ENCODE measurements at regions not wholly inside any gene's neighbourhood (a gene's known extent, or its start where the extent isn't known, plus 50 kb on each side); places are given as distances from the start of the nearest gene placed in this dataset.

DNA sequence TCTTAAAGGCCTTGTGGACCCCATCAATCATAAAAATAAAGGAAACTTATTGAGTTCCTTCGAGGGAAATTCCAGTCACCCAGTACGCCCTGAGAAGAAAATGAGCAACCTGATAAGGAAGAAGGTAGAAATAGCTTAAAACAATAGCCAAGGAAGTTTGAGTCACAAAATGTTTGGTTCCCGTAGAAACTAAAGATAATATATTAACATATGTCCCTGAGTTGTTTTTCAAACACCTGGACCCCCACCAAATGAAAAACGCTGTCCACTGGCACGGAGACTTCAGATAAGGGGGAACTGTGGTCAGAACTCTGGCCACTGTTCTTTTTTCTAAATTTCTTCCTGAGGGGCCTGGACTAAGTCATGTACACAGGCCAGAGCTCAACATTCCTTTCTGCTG, 669.1 kb downstream of the ADCYAP1 start:
- no peak overlapping the region for H3K4me2 ChIP-seq (ENCODE audit: low read length)
- H3K27me3 ChIP-seq (ENCODE audit: insufficient read depth, low read length): no peaks in the 10 kb centered on the region
- H3K27ac ChIP-seq (ENCODE audit: low read depth, low read length): no peak overlapping the region
- H2AFZ ChIP-seq (ENCODE audit: low read depth, low read length, poor library complexity, severe bottlenecking): no peak overlapping the region
- POLR2A ChIA-PET: no interaction called here
- H3K4me1 ChIP-seq (ENCODE audit: control insufficient read depth in 1 of 2, insufficient read depth in 2 of 2, low read length in 2 of 2): no peaks in the 10 kb centered on the region
- H4K20me1 ChIP-seq (ENCODE audit: insufficient read depth): no peaks in the 10 kb centered on the region
- no peak for ATAC-seq
- no peak for TF ChIP-seq CBX3 (IDR thresholded peaks at IDR 0.05; ENCODE audit: low read depth)
- TF ChIP-seq, protein P1, sequence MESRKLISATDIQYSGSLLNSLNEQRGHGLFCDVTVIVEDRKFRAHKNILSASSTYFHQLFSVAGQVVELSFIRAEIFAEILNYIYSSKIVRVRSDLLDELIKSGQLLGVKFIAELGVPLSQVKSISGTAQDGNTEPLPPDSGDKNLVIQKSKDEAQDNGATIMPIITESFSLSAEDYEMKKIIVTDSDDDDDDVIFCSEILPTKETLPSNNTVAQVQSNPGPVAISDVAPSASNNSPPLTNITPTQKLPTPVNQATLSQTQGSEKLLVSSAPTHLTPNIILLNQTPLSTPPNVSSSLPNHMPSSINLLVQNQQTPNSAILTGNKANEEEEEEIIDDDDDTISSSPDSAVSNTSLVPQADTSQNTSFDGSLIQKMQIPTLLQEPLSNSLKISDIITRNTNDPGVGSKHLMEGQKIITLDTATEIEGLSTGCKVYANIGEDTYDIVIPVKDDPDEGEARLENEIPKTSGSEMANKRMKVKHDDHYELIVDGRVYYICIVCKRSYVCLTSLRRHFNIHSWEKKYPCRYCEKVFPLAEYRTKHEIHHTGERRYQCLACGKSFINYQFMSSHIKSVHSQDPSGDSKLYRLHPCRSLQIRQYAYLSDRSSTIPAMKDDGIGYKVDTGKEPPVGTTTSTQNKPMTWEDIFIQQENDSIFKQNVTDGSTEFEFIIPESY (IDR thresholded peaks at IDR 0.05; ENCODE audit: extremely low read depth, insufficient replicate concordance, low read length): no peak
- H3K9me2 ChIP-seq (ENCODE audit: insufficient read depth): no peaks in the 10 kb centered on the region
- H3K9me3 ChIP-seq (ENCODE audit: control insufficient read depth in 1 of 2, insufficient read depth in 1 of 2, low read depth in 1 of 2, low read length in 2 of 2): no peaks in the 10 kb centered on the region
- RAD21 ChIA-PET (ENCODE audit: low non-redundant PET in 1 of 2, low total read pairs in 2 of 2, uncharacterized antibody in 2 of 2, unreplicated experiment in 2 of 2): no interaction called here
- CTCF ChIA-PET: no interaction called here
- no peak for DNase-seq (ENCODE audit: low read depth, low spot score)
- H3K79me2 ChIP-seq (ENCODE audit: insufficient read depth, low read length): no peaks in the 10 kb centered on the region
- intact Hi-C loops (cut with micrococcal nuclease): no loop called here
- H3K9ac ChIP-seq (ENCODE audit: low read length): no peak overlapping the region
- H3K4me3 ChIP-seq (replicated peaks in 1 of 2; ENCODE audit: low read depth in 1 of 2, low read length in 2 of 2): no peak overlapping the region
- H3K36me3 ChIP-seq (ENCODE audit: control insufficient read depth in 1 of 2, insufficient read depth in 2 of 2, low read length in 2 of 2): no peaks in the 10 kb centered on the region
- no TSS peak for BruUV-seq (replicated peaks)

DNA sequence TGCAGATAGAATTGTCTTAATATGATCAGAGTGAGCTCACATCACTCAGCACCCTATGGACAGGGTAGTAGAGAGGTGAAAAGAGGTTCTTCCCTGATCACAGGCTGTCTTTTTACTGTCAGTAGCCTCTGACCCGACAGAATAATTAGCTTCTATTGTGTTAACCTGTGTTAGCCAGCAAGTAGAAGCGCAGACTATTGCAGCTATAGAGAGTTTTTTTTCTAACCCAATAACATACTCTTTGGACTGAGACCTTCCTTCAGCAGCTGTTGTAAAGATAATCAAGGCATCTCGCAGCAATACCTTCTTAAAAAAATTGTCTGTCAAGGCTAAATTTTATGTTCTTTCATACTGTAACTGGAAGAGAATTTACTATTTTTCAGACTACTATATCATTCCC, 670.4 kb downstream of the ADCYAP1 start:
- H3K9ac ChIP-seq (ENCODE audit: low read length): no peak overlapping the region
- no peak overlapping the region for H3K27ac ChIP-seq (ENCODE audit: low read depth, low read length)
- H3K27me3 ChIP-seq (ENCODE audit: insufficient read depth, low read length): no peaks in the 10 kb centered on the region
- ATAC-seq (no peak), DNase-seq (ENCODE audit: low read depth, low spot score) (no peak)
- no peaks in the 10 kb centered on the region for H3K4me1 ChIP-seq (ENCODE audit: control insufficient read depth in 1 of 2, insufficient read depth in 2 of 2, low read length in 2 of 2)
- no peaks in the 10 kb centered on the region for H3K9me3 ChIP-seq (ENCODE audit: control insufficient read depth in 1 of 2, insufficient read depth in 1 of 2, low read depth in 1 of 2, low read length in 2 of 2)
- TF ChIP-seq EZH2phosphoT487 (IDR thresholded peaks at IDR 0.05; ENCODE audit: borderline replicate concordance) (no peak), SP1 (IDR thresholded peaks at IDR 0.05; ENCODE audit: low read depth) (no peak), CBX3 (IDR thresholded peaks at IDR 0.05; ENCODE audit: low read depth) (no peak), FOSL1 (IDR thresholded peaks at IDR 0.05; ENCODE audit: low read depth) (no peak), CEBPB (IDR thresholded peaks at IDR 0.05; ENCODE audit: low read depth) (no peak), SIN3A (IDR thresholded peaks at IDR 0.05; ENCODE audit: low read depth) (no peak), EGR1 (IDR thresholded peaks at IDR 0.05; ENCODE audit: low read depth) (no peak), TCF7L2 (IDR thresholded peaks at IDR 0.05; ENCODE audit: borderline replicate concordance, extremely low read depth, insufficient read depth, insufficient read length) (no peak), POLR2AphosphoS5 (IDR thresholded peaks at IDR 0.05; ENCODE audit: low read depth, low read length) (no peak), ZFX (IDR thresholded peaks at IDR 0.05) (no peak), RAD21 (IDR thresholded peaks at IDR 0.05; ENCODE audit: low read depth) (no peak), ZNF274 (IDR thresholded peaks at IDR 0.05; ENCODE audit: low read depth, low read length) (no peak), ELF1 (IDR thresholded peaks at IDR 0.05; ENCODE audit: borderline replicate concordance, low read depth) (no peak), POLR2A (IDR thresholded peaks at IDR 0.05; ENCODE audit: borderline replicate concordance, extremely low read depth, insufficient read depth, insufficient read length) (no peak), SRF (IDR thresholded peaks at IDR 0.05; ENCODE audit: low read depth) (no peak), JUND (IDR thresholded peaks at IDR 0.05) (no peak), YY1 (IDR thresholded peaks at IDR 0.05; ENCODE audit: extremely low read depth, insufficient replicate concordance, low read depth, low read length) (no peak)
- TF ChIP-seq, protein P1 (IDR thresholded peaks at IDR 0.05; ENCODE audit: extremely low read depth, insufficient replicate concordance, low read length): no peak
- TF ChIP-seq, protein P2, sequence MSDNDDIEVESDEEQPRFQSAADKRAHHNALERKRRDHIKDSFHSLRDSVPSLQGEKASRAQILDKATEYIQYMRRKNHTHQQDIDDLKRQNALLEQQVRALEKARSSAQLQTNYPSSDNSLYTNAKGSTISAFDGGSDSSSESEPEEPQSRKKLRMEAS (IDR thresholded peaks at IDR 0.05): no peak
- TF ChIP-seq, protein P3, sequence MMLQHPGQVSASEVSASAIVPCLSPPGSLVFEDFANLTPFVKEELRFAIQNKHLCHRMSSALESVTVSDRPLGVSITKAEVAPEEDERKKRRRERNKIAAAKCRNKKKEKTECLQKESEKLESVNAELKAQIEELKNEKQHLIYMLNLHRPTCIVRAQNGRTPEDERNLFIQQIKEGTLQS (IDR thresholded peaks at IDR 0.05): no peak
- POLR2A ChIA-PET: no interaction called here
- intact Hi-C loops (cut with micrococcal nuclease): no loop called here
- no peak overlapping the region for H2AFZ ChIP-seq (ENCODE audit: low read depth, low read length, poor library complexity, severe bottlenecking)
- no peaks in the 10 kb centered on the region for H3K36me3 ChIP-seq (ENCODE audit: control insufficient read depth in 1 of 2, insufficient read depth in 2 of 2, low read length in 2 of 2)
- H3K9me2 ChIP-seq (ENCODE audit: insufficient read depth): no peaks in the 10 kb centered on the region
- no peaks in the 10 kb centered on the region for H3K79me2 ChIP-seq (ENCODE audit: insufficient read depth, low read length)
- H3K4me3 ChIP-seq (replicated peaks in 1 of 2; ENCODE audit: low read depth in 1 of 2, low read length in 2 of 2): no peak overlapping the region
- no TSS peak for BruUV-seq (replicated peaks)
- RAD21 ChIA-PET (ENCODE audit: low non-redundant PET in 1 of 2, low total read pairs in 2 of 2, uncharacterized antibody in 2 of 2, unreplicated experiment in 2 of 2): no interaction called here
- no peaks in the 10 kb centered on the region for H4K20me1 ChIP-seq (ENCODE audit: insufficient read depth)
- CTCF ChIA-PET: interaction anchor here (2.4 kb wide), 1 partner anchor 11 kb away, joined by 9 read pairs; no protein-coding TSS in a partner anchor
- H3K4me2 ChIP-seq (ENCODE audit: low read length): no peak overlapping the region
